ENCODE measurements at regions not wholly inside any gene's neighbourhood (a gene's known extent, or its start where the extent isn't known, plus 50 kb on each side); places are given as distances from the start of the nearest gene placed in this dataset.

DNA sequence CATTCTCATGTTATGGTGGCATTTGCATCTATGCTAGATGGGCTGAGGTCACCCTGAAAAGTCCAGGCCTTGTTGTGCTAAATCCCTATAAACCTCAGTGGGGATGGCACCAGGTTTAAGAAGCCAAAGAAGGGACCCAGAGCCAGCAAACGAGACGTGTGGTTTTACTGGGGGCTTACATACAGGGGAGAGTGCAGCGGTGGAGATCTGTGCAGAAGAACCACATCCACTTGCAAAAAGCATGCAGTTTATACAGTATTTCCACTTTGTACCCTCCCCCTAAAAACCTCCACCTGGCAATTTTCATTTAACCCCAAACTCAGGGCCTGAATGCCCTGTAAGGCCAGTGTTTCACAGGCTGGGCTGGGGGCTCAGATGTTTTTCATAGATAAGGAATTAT, 134.9 kb upstream of the GATB start:
- H3K4me3 ChIP-seq (ENCODE audit: low read depth, low read length) = no peak overlapping the region
- H3K36me3 ChIP-seq (ENCODE audit: control insufficient read depth, insufficient read depth, low read length) = no peaks in the 10 kb centered on the region
- no peaks in the 10 kb centered on the region for H3K27me3 ChIP-seq (ENCODE audit: control insufficient read depth, insufficient read depth, low read length)
- DNase-seq (ENCODE audit: low read depth) = no peak
- TF ChIP-seq CTCF (IDR thresholded peaks at IDR 0.05; ENCODE audit: insufficient read depth, low read length, poor library complexity, severe bottlenecking) = no peak

GRCh38 chr4:151894246-151894645, 133.4 kb upstream of the GATB start:
- H3K4me3 ChIP-seq (ENCODE audit: low read depth, low read length) = no peak overlapping the region
- DNase-seq (ENCODE audit: low read depth) = no peak
- H3K27me3 ChIP-seq (ENCODE audit: control insufficient read depth, insufficient read depth, low read length) = no peaks in the 10 kb centered on the region
- H3K36me3 ChIP-seq (ENCODE audit: control insufficient read depth, insufficient read depth, low read length) = no peaks in the 10 kb centered on the region
- TF ChIP-seq CTCF (IDR thresholded peaks at IDR 0.05; ENCODE audit: insufficient read depth, low read length, poor library complexity, severe bottlenecking) = no peak

DNA sequence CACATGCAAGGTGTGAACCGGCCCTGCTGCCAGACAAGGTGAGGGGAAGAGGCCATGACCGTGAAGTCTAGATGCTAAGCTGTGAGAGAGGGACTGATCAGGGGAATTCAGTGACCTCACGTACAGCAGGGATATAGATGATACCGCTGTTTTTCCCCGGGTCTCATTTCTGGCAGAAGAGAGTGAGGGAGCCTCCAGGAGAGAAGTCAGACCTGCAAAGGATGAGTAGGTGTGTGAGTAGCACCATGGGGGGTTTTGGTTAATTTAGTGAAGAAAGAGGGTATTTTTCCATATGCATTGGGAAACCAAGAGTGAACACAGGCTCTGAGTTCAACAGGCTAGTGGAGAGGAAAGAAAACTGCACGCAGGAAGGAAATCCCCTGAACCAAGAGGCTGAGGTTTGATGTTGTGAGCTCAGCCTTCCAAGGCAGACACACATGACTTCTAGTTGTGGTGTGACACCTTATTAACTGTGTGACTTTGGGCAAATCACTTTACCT, 127.6 kb upstream of the GATB start:
- no peak overlapping the region for H3K4me3 ChIP-seq (ENCODE audit: low read depth, low read length)
- DNase-seq (ENCODE audit: low read depth) = no peak
- H3K27me3 ChIP-seq (ENCODE audit: control insufficient read depth, insufficient read depth, low read length) = no peaks in the 10 kb centered on the region
- no peaks in the 10 kb centered on the region for H3K36me3 ChIP-seq (ENCODE audit: control insufficient read depth, insufficient read depth, low read length)
- TF ChIP-seq CTCF (IDR thresholded peaks at IDR 0.05; ENCODE audit: insufficient read depth, low read length, poor library complexity, severe bottlenecking) = no peak

DNA sequence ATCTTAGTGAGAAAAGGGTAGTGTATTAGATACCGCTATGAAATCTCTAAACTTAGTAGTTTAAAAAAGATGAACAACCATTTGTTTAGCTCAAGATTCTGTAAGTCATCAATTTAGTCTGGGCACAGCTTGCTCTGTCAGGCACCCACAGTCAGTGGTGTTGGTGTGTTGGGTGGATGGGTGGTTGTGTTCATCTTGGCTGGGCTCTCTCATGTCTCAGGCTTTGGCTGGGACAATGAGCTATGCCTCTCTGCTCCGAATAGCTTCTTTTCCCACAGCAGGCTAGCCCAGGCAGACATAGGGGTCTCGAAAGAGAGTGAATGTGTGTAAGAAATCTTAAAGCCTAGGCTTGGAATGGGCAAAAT, 127.0 kb upstream of the GATB start:
- H3K27me3 ChIP-seq (ENCODE audit: control insufficient read depth, insufficient read depth, low read length) = no peaks in the 10 kb centered on the region
- no peak overlapping the region for H3K4me3 ChIP-seq (ENCODE audit: low read depth, low read length)
- no peak for TF ChIP-seq CTCF (IDR thresholded peaks at IDR 0.05; ENCODE audit: insufficient read depth, low read length, poor library complexity, severe bottlenecking)
- no peaks in the 10 kb centered on the region for H3K36me3 ChIP-seq (ENCODE audit: control insufficient read depth, insufficient read depth, low read length)
- DNase-seq (ENCODE audit: low read depth) = no peak

DNA sequence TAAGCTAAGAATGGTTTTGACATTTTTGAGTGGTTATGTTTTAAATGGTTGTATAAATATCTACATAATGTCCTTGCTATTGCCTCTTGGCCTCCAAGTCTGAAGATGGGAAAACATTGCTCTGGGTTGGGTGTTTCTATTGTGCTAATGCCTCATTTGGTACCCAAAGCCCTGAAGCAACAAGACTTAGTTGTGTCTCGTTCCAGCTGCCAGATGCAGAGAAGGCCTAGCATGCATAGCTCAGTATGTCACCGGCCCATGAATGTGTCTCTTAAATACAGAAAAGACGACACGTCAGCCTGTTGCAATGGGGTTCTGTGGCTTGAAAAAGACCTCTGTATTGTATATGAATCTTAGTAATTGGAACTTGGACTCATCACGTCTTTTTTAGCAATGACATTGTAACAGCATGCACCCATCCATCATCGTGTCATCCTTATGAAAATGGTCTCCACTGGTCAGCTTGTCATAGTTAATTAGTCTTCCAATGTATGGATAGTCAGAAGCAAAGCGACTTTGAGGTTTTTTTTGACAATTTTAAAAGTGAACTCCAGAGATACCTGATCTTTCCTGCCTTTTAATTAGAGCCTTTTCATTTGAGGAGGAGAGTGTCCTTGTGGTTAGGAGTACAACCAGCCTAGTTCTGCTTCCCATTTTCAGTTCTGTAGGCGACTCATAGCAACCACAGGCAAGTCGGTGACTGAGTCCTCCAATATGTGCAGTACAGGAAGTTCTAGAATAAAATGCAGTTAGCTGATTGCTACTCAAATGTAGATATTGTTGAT, 126.4 kb upstream of the GATB start:
- H3K4me3 ChIP-seq (ENCODE audit: low read depth, low read length) = no peak overlapping the region
- DNase-seq (ENCODE audit: low read depth) = peak; percentile 50
- no peak for TF ChIP-seq CTCF (IDR thresholded peaks at IDR 0.05; ENCODE audit: insufficient read depth, low read length, poor library complexity, severe bottlenecking)
- H3K27me3 ChIP-seq (ENCODE audit: control insufficient read depth, insufficient read depth, low read length) = no peaks in the 10 kb centered on the region
- no peaks in the 10 kb centered on the region for H3K36me3 ChIP-seq (ENCODE audit: control insufficient read depth, insufficient read depth, low read length)

DNA sequence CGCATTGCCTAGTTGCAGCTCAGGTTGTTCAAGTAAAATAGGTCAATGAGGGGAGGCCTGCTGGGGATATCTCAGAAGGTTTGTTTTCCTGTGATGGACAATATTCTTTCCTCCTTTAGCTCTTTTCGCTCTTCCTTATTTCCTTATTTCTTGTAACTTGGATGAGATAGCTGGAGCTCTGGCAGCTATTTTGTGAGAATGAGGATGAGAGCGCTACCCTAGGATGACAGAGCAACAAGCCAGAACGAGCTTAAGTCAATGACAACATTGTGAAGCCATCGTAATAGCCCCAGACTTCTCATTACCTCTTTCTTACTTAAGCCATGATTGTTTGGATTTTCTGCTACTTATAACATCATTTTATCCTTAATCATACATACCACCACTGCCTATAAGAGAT, 124.3 kb upstream of the GATB start:
- no peak overlapping the region for H3K4me3 ChIP-seq (ENCODE audit: low read depth, low read length)
- H3K36me3 ChIP-seq (ENCODE audit: control insufficient read depth, insufficient read depth, low read length) = no peaks in the 10 kb centered on the region
- no peak for TF ChIP-seq CTCF (IDR thresholded peaks at IDR 0.05; ENCODE audit: insufficient read depth, low read length, poor library complexity, severe bottlenecking)
- no peak for DNase-seq (ENCODE audit: low read depth)
- no peaks in the 10 kb centered on the region for H3K27me3 ChIP-seq (ENCODE audit: control insufficient read depth, insufficient read depth, low read length)
